ENCODE measurements at regions not wholly inside any gene's neighbourhood (a gene's known extent, or its start where the extent isn't known, plus 50 kb on each side); places are given as distances from the start of the nearest gene placed in this dataset.
"Not testable (repeated sequence)": the region's sequence is repeated elsewhere in the genome, so short reads cannot be mapped to it uniquely, and the experiment has no call there.

GRCh38 chr2:19104503-19104902 is 253.9 kb downstream of the OSR1 start:
- intact Hi-C loops (cut with micrococcal nuclease) = no loop called here

GRCh38 chr2:19102696-19103423 is 255.6 kb downstream of the OSR1 start:
- intact Hi-C loops (cut with micrococcal nuclease) = no loop called here

- intact Hi-C loops (cut with micrococcal nuclease) = no loop called here
Measured at GRCh38 chr2:19101968-19102367, 256.5 kb downstream of the OSR1 start.

GRCh38 chr2:19100570-19100969 is 257.9 kb downstream of the OSR1 start:
- intact Hi-C loops (cut with micrococcal nuclease) = no loop called here

GRCh38 chr2:19099181-19099580 is 259.2 kb downstream of the OSR1 start:
- intact Hi-C loops (cut with micrococcal nuclease) = no loop called here

- intact Hi-C loops (cut with micrococcal nuclease) = no loop called here
Measured at GRCh38 chr2:19098467-19099160, 259.8 kb downstream of the OSR1 start.

- intact Hi-C loops (cut with micrococcal nuclease) = not testable (repeated sequence)
Measured at GRCh38 chr2:19089476-19089875, 268.9 kb downstream of the OSR1 start.

GRCh38 chr2:19086231-19086651 is 272.2 kb downstream of the OSR1 start:
- intact Hi-C loops (cut with micrococcal nuclease) = no loop called here

GRCh38 chr2:19078709-19079108 is 279.7 kb downstream of the OSR1 start:
- intact Hi-C loops (cut with micrococcal nuclease) = no loop called here

GRCh38 chr2:19073522-19073921 is 284.9 kb downstream of the OSR1 start:
- intact Hi-C loops (cut with micrococcal nuclease) = no loop called here

GRCh38 chr2:19072161-19072560 is 286.3 kb downstream of the OSR1 start:
- intact Hi-C loops (cut with micrococcal nuclease) = no loop called here

GRCh38 chr2:19070886-19071285 is 287.5 kb downstream of the OSR1 start:
- intact Hi-C loops (cut with micrococcal nuclease) = no loop called here

GRCh38 chr2:19068206-19068605 is 290.2 kb downstream of the OSR1 start:
- intact Hi-C loops (cut with micrococcal nuclease) = no loop called here

- intact Hi-C loops (cut with micrococcal nuclease) = no loop called here
Measured at GRCh38 chr2:19062370-19062769, 296.1 kb downstream of the OSR1 start.

- intact Hi-C loops (cut with micrococcal nuclease) = no loop called here
Measured at GRCh38 chr2:19059076-19059475, 299.3 kb downstream of the OSR1 start.

- intact Hi-C loops (cut with micrococcal nuclease) = no loop called here
Measured at GRCh38 chr2:19051203-19051831, 307.1 kb downstream of the OSR1 start.

- intact Hi-C loops (cut with micrococcal nuclease) = no loop called here
Measured at GRCh38 chr2:19050354-19050753, 308.1 kb downstream of the OSR1 start.

GRCh38 chr2:19048593-19049266 is 309.7 kb downstream of the OSR1 start:
- intact Hi-C loops (cut with micrococcal nuclease) = no loop called here

- intact Hi-C loops (cut with micrococcal nuclease) = no loop called here
Measured at GRCh38 chr2:19046986-19047780, 311.2 kb downstream of the OSR1 start.

GRCh38 chr2:19045151-19045550 is 313.3 kb downstream of the OSR1 start:
- intact Hi-C loops (cut with micrococcal nuclease) = no loop called here

GRCh38 chr2:19043893-19044292 is 314.5 kb downstream of the OSR1 start:
- intact Hi-C loops (cut with micrococcal nuclease) = no loop called here
